ENCODE measurements at regions not wholly inside any gene's neighbourhood (a gene's known extent, or its start where the extent isn't known, plus 50 kb on each side); places are given as distances from the start of the nearest gene placed in this dataset.

DNA sequence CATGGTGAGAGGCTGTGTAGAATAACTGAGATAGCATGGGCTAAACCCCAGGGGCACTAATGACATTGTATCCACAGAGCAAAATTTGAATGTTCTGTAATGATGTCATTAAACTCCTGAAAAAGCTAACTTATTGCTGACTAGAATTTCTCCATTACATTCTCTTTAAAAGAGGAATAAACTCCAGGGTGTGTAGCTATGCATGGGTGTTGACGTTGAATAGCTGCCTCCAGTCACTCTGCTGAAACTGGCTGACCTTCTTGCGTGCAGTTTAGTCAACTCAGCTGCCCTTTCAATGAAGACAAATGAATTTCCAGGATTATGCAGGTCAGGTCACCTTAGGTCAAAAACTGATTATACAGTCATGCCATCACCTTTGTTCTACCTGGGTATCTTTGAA, 617.5 kb upstream of the WWC1 start:
- TF ChIP-seq CTCF (IDR thresholded peaks at IDR 0.05; ENCODE audit: extremely low read depth, insufficient read depth, missing control alignments), result no peak
- no peak for DNase-seq (ENCODE audit: low spot score)
- in situ Hi-C loops (cut with MboI; ENCODE audit: low pct_unique_long_range_greater_than_20kb, low sequenced_read_pairs, unreplicated experiment), result no loop called here

DNA sequence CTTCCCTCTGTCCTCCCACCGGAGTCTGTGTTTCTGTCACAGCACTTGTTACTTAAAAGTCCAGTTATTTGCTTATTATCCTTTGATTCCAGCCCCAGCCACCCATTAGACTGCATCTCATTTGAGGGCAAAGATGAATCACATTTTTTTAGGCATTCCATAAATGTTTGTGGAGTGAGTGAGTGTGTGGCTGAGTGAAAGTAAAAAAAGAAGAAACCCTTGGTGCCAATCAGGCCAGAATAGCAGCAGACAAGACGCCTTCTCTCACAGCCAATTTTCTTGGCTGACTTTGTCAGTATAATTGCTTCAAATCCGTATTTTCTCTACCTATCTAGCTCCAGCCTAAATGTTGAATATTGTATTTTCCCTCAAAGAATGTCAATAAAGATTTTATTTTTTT, 613.0 kb upstream of the WWC1 start:
- in situ Hi-C loops (cut with MboI; ENCODE audit: low pct_unique_long_range_greater_than_20kb, low sequenced_read_pairs, unreplicated experiment), result no loop called here
- no peak for TF ChIP-seq CTCF (IDR thresholded peaks at IDR 0.05; ENCODE audit: extremely low read depth, insufficient read depth, missing control alignments)
- no peak for DNase-seq (ENCODE audit: low spot score)

DNA sequence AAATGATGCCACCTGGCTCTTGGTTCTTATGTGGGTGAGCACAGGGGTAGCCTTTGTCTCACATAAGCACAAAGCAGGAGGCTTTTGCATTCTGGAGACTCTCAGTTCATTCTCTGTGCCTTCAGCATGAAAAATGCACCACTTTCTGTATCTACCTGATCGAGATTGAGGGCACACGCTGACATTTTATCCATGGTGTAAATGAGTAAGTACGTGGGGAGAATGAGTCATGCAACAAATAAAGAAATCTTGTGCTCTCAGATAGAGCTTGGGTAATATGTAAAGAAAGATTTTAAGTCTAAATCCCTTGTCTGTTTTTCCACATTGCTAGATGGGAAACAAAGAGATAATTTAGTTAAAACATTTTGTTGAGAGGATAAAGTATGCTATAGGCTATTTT, 607.2 kb upstream of the WWC1 start:
- no peak for DNase-seq (ENCODE audit: low spot score)
- TF ChIP-seq CTCF (IDR thresholded peaks at IDR 0.05; ENCODE audit: extremely low read depth, insufficient read depth, missing control alignments), result no peak
- in situ Hi-C loops (cut with MboI; ENCODE audit: low pct_unique_long_range_greater_than_20kb, low sequenced_read_pairs, unreplicated experiment), result no loop called here

GRCh38 chr5:167688341-167689130, 602.9 kb upstream of the WWC1 start:
- in situ Hi-C loops (cut with MboI; ENCODE audit: low pct_unique_long_range_greater_than_20kb, low sequenced_read_pairs, unreplicated experiment), result no loop called here
- no peak for TF ChIP-seq CTCF (IDR thresholded peaks at IDR 0.05; ENCODE audit: extremely low read depth, insufficient read depth, missing control alignments)
- no peak for DNase-seq (ENCODE audit: low spot score)

- TF ChIP-seq CTCF (IDR thresholded peaks at IDR 0.05; ENCODE audit: extremely low read depth, insufficient read depth, missing control alignments), result no peak
- in situ Hi-C loops (cut with MboI; ENCODE audit: low pct_unique_long_range_greater_than_20kb, low sequenced_read_pairs, unreplicated experiment), result no loop called here
- DNase-seq (ENCODE audit: low spot score), result no peak
Observed at GRCh38 chr5:167694325-167695147, 596.9 kb upstream of the WWC1 start.

- DNase-seq (ENCODE audit: low spot score), result no peak
- in situ Hi-C loops (cut with MboI; ENCODE audit: low pct_unique_long_range_greater_than_20kb, low sequenced_read_pairs, unreplicated experiment), result no loop called here
- TF ChIP-seq CTCF (IDR thresholded peaks at IDR 0.05; ENCODE audit: extremely low read depth, insufficient read depth, missing control alignments), result no peak
Observed at GRCh38 chr5:167696558-167697314, 594.7 kb upstream of the WWC1 start.
